ENCODE measurements at regions not wholly inside any gene's neighbourhood (a gene's known extent, or its start where the extent isn't known, plus 50 kb on each side); places are given as distances from the start of the nearest gene placed in this dataset.

GRCh38 chr15:39304931-39305728, 275.7 kb upstream of the THBS1 start:
- TF ChIP-seq POLR2A (IDR thresholded peaks at IDR 0.05) (no peak), CTCF (IDR thresholded peaks at IDR 0.05) (no peak)

Data from lower leg skin (tissue), 3 donors.